HG03064 (cell line): ENCODE measurements at regions not wholly inside any gene's neighbourhood (a gene's known extent, or its start where the extent isn't known, plus 50 kb on each side); places are given as distances from the start of the nearest gene placed in this dataset.
"Not testable (repeated sequence)": the region's sequence is repeated elsewhere in the genome, so short reads cannot be mapped to it uniquely, and the experiment has no call there.

Experiments used
- ATAC-seq: cut with Tn5 transposase; IDR thresholded peaks from one replicate; pipeline ENCODE4 v1.9.1; 2021; ENCODE audit warnings: low read depth; ENCODE audit not compliant: unreplicated experiment

DNA sequence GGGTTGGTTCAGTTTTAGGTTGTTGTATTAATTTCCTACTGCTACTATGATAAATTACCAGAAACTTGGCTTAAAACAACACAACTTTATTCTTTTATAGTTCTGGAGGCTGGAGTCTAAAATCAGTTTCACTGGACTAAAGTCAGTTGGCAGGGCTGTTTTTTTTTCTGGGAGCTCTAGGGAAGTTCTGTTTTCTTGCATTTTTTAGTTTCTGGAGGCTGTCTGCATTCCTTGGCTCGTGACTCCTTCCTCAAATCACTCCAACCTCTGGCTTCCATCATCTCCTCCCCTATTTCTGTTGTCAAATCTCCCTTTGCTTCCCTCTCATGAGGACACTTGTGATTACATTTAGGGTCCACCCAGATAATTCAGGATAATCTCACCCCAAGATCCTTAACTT, 51.3 kb upstream of the SUB1 start:
- no peak for ATAC-seq

GRCh38 chr5:32531885-32532520, 53.4 kb upstream of the SUB1 start:
- peak; percentile 49 for ATAC-seq

DNA sequence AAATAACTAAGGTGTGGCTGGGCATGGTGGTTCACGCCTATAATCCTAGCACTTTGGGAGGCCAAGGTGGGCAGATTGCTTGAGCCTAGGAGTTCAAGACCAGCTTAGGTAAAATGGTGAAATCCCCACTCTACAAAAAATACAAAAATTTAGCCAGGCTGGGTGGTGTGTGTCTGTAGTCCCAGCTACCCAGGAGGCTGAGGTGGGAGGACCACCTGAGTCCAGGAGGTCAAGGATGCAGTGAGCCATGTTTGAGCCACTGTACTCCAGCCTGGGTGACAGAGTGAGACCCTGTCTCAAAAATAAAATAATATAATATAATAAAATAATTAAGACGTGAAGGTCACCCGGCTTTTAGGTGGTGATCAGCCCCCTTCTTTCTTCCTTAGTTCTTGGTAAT, 58.0 kb upstream of the SUB1 start:
- ATAC-seq: not testable (repeated sequence)

DNA sequence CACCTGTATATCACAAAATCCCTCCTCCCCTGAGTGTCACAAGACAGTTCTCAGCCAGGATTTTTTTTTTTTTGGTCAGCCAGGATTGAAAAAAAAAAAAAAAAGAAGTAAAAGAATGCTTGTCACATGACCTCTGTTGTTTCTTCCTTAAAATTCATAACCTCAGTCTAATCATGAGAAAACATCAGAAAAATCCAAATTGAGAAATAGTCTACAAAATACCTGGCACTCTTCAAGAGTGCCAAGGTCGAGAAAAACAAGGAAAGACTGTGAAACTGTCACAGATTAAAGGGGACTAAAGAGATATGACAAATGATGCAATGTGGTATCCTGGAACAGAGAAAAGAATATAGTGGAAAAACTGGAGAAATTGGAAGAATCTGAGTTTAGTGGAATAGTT, 58.5 kb upstream of the SUB1 start:
- ATAC-seq: no peak

DNA sequence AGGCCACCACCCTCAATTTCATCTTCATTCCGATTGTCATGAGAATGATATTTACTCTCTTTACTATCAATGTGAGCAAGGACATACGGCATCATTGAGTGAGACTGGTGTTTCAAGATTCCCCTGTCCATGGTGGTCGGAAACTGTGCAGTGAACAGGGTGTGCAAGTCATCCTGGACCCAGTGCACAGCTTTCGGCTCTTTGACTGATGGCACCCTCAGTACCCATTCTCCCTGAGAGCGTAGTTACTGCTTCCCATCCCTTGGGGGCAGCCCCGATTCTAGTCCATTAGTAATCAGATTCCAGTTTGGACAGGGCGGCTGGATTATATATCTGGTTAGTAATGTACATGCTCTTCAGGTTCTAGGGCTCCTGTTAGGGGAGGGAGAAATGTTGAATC, 61.7 kb upstream of the SUB1 start:
- ATAC-seq: no peak

DNA sequence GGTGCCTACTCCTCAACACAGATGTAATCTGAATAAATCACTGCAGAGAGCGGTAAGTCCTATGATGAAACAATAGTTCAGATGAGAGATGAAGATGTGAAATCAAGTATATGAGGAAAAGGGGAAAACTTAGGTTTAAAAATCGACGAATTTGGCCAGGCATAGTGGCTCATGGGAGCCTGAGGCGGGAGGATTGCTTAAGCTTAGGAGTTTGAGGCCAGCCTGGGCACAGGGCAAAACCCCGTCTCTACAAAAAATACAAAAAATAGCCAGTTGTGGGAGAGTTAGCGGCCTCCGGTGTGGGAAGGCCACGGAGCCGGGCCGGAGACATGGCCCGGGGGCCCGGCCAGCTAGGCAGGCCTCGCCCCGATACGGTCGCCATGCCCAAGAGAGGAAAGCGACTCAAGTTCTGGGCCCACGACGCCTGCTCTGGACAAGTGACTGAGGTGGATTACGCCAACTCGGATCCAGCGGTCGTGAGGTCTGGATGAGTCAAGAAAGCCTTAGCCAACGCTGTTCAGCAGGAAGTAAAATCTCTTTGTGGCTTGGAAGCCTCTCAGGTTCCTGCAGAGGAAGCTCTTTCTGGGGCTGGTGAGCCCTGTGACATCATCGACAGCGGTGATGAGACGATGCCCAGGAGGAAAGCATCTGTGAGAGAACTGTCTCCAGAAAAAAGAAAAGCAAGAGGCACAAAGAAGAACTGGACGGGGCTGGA, 62.8 kb upstream of the SUB1 start:
- no peak for ATAC-seq

- no peak for ATAC-seq
These were observed 63.9 kb upstream of the SUB1 start for GRCh38 chr5:32521481-32521880.

DNA sequence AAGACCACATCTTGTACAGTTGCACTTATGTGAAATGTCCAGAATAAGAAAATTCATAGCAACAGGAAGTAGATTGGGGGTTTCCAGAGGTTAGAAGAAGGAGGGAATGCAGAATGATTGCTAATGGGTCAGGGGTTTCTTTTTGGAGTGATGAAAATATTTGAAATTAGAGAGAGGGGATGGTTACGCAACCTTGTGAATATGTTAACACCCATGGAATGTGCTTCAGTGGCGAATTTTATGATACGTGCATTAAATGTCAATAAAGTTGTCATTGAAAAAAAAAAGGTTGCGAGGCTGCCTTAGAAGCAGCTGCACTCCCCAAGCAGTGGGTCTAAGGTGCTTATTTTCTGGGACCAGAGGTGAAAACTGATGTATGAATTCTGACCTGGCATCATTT, 64.4 kb upstream of the SUB1 start:
- no peak for ATAC-seq

DNA sequence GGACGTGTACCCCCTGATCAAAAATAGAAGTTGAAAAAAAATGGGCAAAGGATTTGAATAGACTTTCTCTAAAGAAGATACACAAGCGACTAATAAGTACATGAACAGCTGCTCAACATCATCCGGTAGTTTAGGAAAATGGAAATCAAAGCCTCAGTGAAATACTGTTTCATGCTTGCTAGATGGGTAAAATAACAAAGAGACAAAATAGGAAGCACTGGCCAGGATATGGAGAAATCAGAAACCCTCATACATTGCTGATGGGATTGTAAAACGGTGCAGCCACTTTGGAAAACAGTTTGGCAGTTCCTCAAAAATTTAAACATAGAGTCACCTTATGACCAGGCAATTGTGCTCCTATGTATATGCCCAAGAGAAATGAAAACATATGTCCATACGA, 65.0 kb upstream of the SUB1 start:
- ATAC-seq: no peak

DNA sequence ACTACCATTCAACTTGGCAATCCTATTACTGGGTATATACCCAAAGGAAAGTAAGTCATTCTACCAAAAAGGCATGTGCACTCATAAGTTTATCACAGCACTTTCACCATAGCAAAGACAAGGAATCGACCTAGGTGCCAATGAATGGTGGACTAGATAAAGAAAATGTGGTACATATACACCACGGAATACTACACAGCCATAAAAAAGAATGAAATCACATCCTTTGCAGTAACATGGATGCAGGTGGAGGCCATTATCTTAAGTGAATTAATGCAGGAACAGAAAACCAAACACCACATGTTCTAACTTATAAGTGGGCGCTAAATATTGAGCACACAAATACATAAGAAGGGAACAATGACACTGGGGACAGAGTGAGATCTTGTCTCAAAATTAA, 65.8 kb upstream of the SUB1 start:
- ATAC-seq: no peak

DNA sequence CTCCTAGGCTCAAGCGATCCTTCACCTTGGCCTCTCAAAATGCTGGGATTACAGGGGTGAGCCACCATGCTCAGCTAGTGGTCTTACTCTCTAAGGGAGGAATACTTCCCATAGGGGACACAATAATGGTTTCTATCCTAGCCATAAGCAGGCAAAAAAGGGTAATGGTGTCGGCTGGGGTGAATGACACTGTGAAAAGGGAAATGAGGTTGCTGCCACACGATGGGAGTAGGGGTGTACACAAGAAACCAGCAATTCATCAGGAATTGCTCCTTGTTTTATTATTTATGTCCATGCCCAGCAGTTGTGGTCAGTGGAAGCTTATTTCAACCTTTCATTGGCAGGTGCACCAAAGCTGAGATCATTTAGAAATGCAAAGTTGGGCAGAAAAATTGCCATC, 70.3 kb upstream of the ZFR start:
- no peak for ATAC-seq

GRCh38 chr5:32512926-32513325, 68.4 kb upstream of the ZFR start:
- no peak for ATAC-seq

GRCh38 chr5:32511776-32512374, 67.3 kb upstream of the ZFR start:
- ATAC-seq: no peak

- ATAC-seq: no peak
These were observed 66.3 kb upstream of the ZFR start for GRCh38 chr5:32510860-32511259.

DNA sequence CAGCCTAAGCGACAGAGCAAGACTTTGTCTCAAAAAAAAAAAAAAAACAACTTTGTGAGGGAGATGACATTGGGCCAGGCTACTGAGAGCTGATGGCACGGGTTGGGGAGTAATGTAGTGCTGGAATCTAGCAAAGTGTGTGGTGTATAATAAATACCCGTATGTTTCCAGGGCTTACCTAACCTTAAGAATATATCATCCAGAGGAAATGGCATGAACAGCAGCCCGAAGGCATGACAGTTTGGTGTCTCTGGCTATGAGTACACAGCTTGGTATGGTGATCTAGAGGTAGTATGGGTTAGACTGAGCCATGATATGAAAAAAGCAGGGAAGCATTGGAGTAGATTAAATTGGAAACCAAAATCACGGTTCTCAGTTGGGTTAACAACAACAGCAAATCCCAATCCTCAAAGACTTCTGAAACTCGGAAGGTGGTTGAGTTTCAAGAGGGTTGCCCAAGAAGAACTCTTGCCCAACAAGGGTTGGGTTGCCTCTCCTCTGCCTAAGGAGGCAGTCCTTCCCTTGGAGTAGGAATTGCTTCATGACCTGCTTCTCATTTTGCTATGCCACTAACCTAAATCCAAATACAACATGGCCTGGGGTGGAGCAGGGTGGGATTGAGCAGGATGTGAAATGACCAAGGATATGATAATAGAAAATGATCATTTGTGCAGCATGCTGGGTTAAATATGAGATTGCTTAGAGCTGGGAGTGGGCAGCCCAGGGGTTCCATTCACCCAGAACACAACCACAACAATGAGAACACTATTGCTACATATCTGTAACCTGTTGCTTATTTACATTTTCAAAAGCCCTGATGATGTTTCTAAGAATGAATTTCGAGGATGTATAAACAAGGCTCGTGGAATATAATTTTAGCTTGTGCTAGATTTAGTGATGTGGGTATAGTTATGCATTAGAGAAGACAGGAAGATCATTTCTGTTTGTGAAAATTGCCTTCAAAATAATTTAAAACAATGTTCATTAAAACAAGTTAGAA, 64.6 kb upstream of the ZFR start:
- no peak for ATAC-seq

DNA sequence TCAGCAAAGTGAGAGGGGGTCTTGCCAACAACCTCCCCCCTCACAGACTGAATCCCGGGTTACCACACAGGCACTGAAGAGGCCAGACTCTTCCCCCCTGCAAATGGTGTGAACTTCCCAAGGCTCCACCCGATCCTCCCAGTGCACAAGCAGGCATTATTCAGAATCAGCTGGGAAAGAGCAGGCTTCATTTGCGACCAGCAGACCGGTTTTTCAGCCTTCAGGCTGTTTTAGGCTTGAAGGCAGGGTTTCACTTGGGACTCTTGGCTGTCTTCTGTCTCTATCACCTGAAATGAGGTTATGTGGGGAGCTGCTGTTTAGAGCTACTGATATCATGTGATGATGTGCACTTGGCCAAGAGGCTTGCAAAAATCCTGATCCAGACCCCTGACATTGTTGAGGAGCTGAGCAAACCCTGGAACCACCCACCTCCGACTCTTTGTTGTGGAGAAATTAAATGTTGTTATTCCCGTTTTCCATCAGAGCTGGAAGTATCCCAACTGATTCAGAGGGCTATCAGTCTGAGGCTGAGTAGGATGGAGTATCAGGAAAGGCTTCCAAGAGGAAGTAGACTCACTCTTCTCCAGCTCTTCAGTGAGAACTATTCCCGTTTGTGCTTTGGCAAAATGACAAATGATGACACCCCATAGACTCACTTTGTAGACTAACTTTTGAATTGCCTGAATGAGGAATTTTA, 63.3 kb upstream of the ZFR start:
- ATAC-seq: no peak

GRCh38 chr5:32506799-32507198, 62.3 kb upstream of the ZFR start:
- no peak for ATAC-seq

GRCh38 chr5:32506201-32506661, 61.7 kb upstream of the ZFR start:
- no peak for ATAC-seq

DNA sequence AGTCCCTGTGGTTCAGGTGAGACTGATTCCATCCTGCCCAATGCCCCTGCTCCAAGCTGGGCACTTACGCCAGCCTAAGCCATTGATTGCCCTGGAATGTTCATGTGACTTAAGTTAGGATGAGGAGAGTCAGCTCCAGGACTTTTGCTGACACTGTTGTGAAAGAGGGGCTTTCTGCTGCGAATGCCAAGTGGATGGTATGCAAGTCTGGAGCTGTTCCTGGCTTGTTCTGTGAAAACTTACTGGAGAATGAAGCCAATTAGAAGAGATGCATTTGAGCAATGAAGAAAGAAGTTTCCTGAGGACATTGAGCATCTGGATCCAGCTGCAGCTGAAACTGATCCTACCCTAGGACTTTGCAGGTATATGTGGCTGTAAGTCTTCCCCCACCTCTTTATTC, 61.2 kb upstream of the ZFR start:
- no peak for ATAC-seq

DNA sequence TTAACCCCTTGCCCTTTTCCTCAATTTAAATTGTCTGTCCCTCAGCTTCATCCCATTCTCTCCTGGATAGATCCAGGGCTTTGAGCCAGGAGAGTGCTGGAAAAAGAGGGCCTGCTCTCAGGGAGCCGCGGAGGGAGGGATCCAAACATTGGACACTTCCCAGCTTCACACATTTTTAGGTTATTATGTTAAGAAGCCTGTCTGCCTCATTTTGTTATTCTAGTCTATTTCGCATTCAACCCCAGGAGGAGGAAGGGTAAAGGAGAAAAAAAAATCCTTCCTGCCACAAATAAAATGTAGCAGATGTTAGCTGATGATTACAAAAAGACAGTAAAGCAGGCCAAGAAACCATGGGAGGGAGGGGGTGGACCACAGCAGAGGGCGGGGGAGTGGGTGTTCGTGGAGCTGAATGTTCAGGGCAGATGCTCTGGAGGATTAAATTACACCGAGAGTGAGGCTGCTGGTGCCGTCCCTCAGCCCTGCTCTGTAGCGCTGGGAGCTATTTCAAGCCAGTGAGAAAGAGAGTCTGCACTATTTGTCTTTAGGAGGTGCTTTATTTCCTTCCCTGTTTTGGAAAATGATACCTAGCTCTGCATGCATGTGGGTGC, 60.6 kb upstream of the ZFR start:
- ATAC-seq: no peak
